Endothelial cell of umbilical vein (primary cell): ENCODE measurements at regions not wholly inside any gene's neighbourhood (a gene's known extent, or its start where the extent isn't known, plus 50 kb on each side); places are given as distances from the start of the nearest gene placed in this dataset.

Source experiments
- BruUV-seq: library from RNA; stranded (reverse); fragments of 400-500 nt; replicated peaks from 2 replicates; lab custom pipeline; 2021; lab: Mats Ljungman, UMichigan
- CTCF ChIA-PET: fragments of 300-600, 350-600 bp; sonication (Branson Sonifier 250); formaldehyde crosslinking; loops from one replicate; lab custom pipeline; 2021; ENCODE audit warnings: antibody characterized with exemption, inconsistent platforms; lab: Charles Lee
- POLR2A ChIA-PET: fragments of 300-600, 350-600 bp; sonication (Branson Sonifier 250); formaldehyde crosslinking; loops from one replicate; lab custom pipeline; 2021; ENCODE audit warnings: antibody characterized with exemption, inconsistent platforms; lab: Charles Lee
- DNase-seq: peaks from one replicate; pipeline ENCODE4 v3.0.0-alpha.2; 2011; ENCODE audit warnings: low read depth, low spot score
- FAIRE-seq: peaks from 2 replicates; lab custom pipeline; 2011; peaks lifted over from hg19 to GRCh38; lab: Jason Lieb, UNC
- H2AFZ ChIP-seq: 2 replicates; pipeline ENCODE4 v1.6.0; 2012; ENCODE audit warnings: low read depth, low read length, control low read depth, inconsistent platforms
- H3K27ac ChIP-seq: 2 replicates; pipeline ENCODE4 v1.5.1; 2011; ENCODE audit warnings: low read depth, mild to moderate bottlenecking, control low read depth, low read length, moderate library complexity; ENCODE audit not compliant: insufficient read depth
- H3K27me3 ChIP-seq, 2 experiments: 2 replicates each; pipeline versions ENCODE4 v1.6.0 to v1.6.1; 2011; ENCODE audit warnings: low read length in 2 of 2, mixed read lengths in 1 of 2; ENCODE audit not compliant: control insufficient read depth in 2 of 2, insufficient read depth in 2 of 2
- H3K36me3 ChIP-seq, 2 experiments: 2 replicates in 1 of 2; 3 replicates in 1 of 2; pipeline ENCODE4 v1.5.1; 2011; ENCODE audit warnings: low read length in 2 of 2, mild to moderate bottlenecking in 1 of 2, moderate library complexity in 1 of 2; ENCODE audit not compliant: control insufficient read depth in 2 of 2, insufficient read depth in 2 of 2; ENCODE audit errors: extremely low read depth in 1 of 2
- H3K4me1 ChIP-seq: 3 replicates; pipeline ENCODE4 v1.5.1; 2011; ENCODE audit warnings: mild to moderate bottlenecking, low read length; ENCODE audit not compliant: control insufficient read depth, insufficient read depth; ENCODE audit errors: extremely low read depth
- H3K4me2 ChIP-seq: 2 replicates; pipeline ENCODE4 v1.6.1; 2011; ENCODE audit warnings: low read length, control low read depth, mixed read lengths; ENCODE audit not compliant: insufficient read depth
- H3K4me3 ChIP-seq, 3 experiments: fragments of 200-600 bp in 1 of 3; sonication (generic), shearing (Covaris generic) in 1 of 3; replicated peaks in 1 of 3; 2 replicates each; pipeline ENCODE4 v1.5.1; 2011 to 2016; ENCODE audit warnings: control low read depth in 3 of 3, low read length in 3 of 3, mild to moderate bottlenecking in 2 of 3, inconsistent platforms in 1 of 3, low read depth in 1 of 3, moderate library complexity in 1 of 3; ENCODE audit not compliant: insufficient read depth in 1 of 3
- H3K79me2 ChIP-seq: 2 replicates; pipeline ENCODE4 v1.6.0; 2012; ENCODE audit warnings: low read length, inconsistent platforms; ENCODE audit not compliant: control insufficient read depth, insufficient read depth
- H3K9ac ChIP-seq: replicated peaks from 2 replicates; pipeline ENCODE3; 2011; ENCODE audit warnings: low read length, control low read depth; ENCODE audit not compliant: insufficient read depth; ENCODE audit errors: extremely low read depth
- H3K9me1 ChIP-seq: replicated peaks from 3 replicates; pipeline ENCODE4 v1.6.0; 2011; ENCODE audit warnings: mild to moderate bottlenecking, low read length; ENCODE audit not compliant: control insufficient read depth, insufficient read depth; ENCODE audit errors: extremely low read depth
- H3K9me3 ChIP-seq: replicated peaks from 2 replicates; pipeline ENCODE4 v1.5.1; 2012; ENCODE audit warnings: low read length, inconsistent platforms; ENCODE audit not compliant: control insufficient read depth, insufficient read depth
- H4K20me1 ChIP-seq: replicated peaks from 2 replicates; pipeline ENCODE3; 2011; ENCODE audit warnings: mild to moderate bottlenecking, low read length; ENCODE audit not compliant: control insufficient read depth, insufficient read depth; ENCODE audit errors: extremely low read depth
- CTCF ChIP-seq, 2 donors: IDR thresholded peaks; 1 replicate in 1 of 2; 2 replicates in 1 of 2; pipeline ENCODE4 v1.5.1; 2011; ENCODE audit warnings: low read length in 2 of 2, mild to moderate bottlenecking in 2 of 2, moderate library complexity in 2 of 2, control low read depth in 1 of 2, inconsistent platforms in 1 of 2, low read depth in 1 of 2; ENCODE audit not compliant: insufficient read depth in 1 of 2; ENCODE audit errors: extremely low read depth in 1 of 2
- EZH2 ChIP-seq: IDR thresholded peaks from 2 replicates; pipeline ENCODE4 v1.6.1; 2012; ENCODE audit warnings: borderline replicate concordance, low read depth, mild to moderate bottlenecking, moderate library complexity, low read length, inconsistent platforms; ENCODE audit not compliant: severe bottlenecking
- FOS ChIP-seq: IDR thresholded peaks from 2 replicates; pipeline ENCODE4 v1.6.1; 2011; ENCODE audit warnings: mild to moderate bottlenecking, low read length, moderate library complexity, borderline replicate concordance; ENCODE audit not compliant: insufficient read depth
- GATA2 ChIP-seq: IDR thresholded peaks from 2 replicates; pipeline ENCODE4 v1.7.0; 2011; ENCODE audit warnings: low read depth, mild to moderate bottlenecking, moderate library complexity, mixed read lengths, low read length; ENCODE audit not compliant: insufficient read length, insufficient read depth
- JUN ChIP-seq: IDR thresholded peaks from 2 replicates; pipeline ENCODE4 v1.6.1; 2011; ENCODE audit warnings: borderline replicate concordance, low read depth; ENCODE audit not compliant: insufficient read length, insufficient read depth
- MAX ChIP-seq: IDR thresholded peaks from 2 replicates; pipeline ENCODE4 v1.6.1; 2011; ENCODE audit not compliant: insufficient read depth, insufficient read length
- MYC ChIP-seq: IDR thresholded peaks from one replicate; pipeline ENCODE4 v1.6.1; 2011; ENCODE audit warnings: mild to moderate bottlenecking, low read depth, low read length
- POLR2A ChIP-seq: IDR thresholded peaks from 2 replicates; pipeline ENCODE4 v1.6.1; 2012; ENCODE audit warnings: low read depth, mild to moderate bottlenecking, control low read depth, low read length
- POLR2AphosphoS5 ChIP-seq: IDR thresholded peaks from 2 replicates; pipeline ENCODE4 v1.6.1; 2012; ENCODE audit warnings: low read depth, mild to moderate bottlenecking, control low read depth, low read length, moderate library complexity; ENCODE audit not compliant: insufficient read depth
- dilution Hi-C: fragments of 300-500 bp; cut with MboI; formaldehyde crosslinking; loops from one replicate; pipeline ENCODE4 v1.15.0; 2019; ENCODE audit warnings: low sequenced_read_pairs; ENCODE audit not compliant: extremely low pct_ligation_motif_present
- intact Hi-C: fragments of 100-400 bp; cut with micrococcal nuclease; formaldehyde crosslinking; loops from one replicate; pipeline ENCODE4 v1.10.0; 2022

GRCh38 chr3:157695586-157695985 lies 192.4 kb upstream of the VEPH1 start:
- ChIA-PET CTCF (no interaction called here), POLR2A (no interaction called here)
- dilution Hi-C loops, result no loop called here
- no TSS peak for BruUV-seq
- Histone ChIP-seq H3K27me3 (no peaks in the 10 kb centered on the region), H3K4me1 (no peaks in the 10 kb centered on the region), H3K9me1 (no peaks in the 10 kb centered on the region), H3K36me3 (no peaks in the 10 kb centered on the region), H3K4me3 (no peak overlapping the region), H4K20me1 (no peaks in the 10 kb centered on the region), H2AFZ (no peak overlapping the region), H3K9me3 (no peaks in the 10 kb centered on the region), H3K27ac (no peak overlapping the region), H3K4me2 (no peak overlapping the region), H3K79me2 (no peaks in the 10 kb centered on the region), H3K9ac (no peak overlapping the region)
- DNase-seq (no peak), FAIRE-seq (no peak)
- TF ChIP-seq FOS (no peak), JUN (no peak), POLR2AphosphoS5 (no peak), CTCF (IDR thresholded peaks at IDR 0.05; ENCODE audit: extremely low read depth in 1 of 2, insufficient read depth in 1 of 2, low read depth in 1 of 2, low read length in 2 of 2) (no peak), POLR2A (no peak), MAX (no peak), GATA2 (no peak), EZH2 (no peak), MYC (no peak)
- intact Hi-C loops, result no loop called here
